Right lobe of liver (tissue), 4 donors: ENCODE measurements at regions not wholly inside any gene's neighbourhood (a gene's known extent, or its start where the extent isn't known, plus 50 kb on each side); places are given as distances from the start of the nearest gene placed in this dataset.

Experiments
- CTCF ChIP-seq, 4 donors: fragments of 200-600 bp in 3 of 4; fragments of 450-650 bp in 1 of 4; IDR thresholded peaks; one replicate each; pipeline versions ENCODE4 v1.5.1 to v1.8.0; 2016 to 2022; ENCODE audit warnings: antibody characterized with exemption in 4 of 4, mild to moderate bottlenecking in 2 of 4
- POLR2A ChIP-seq: fragments of 450-650 bp; IDR thresholded peaks from one replicate; pipeline ENCODE4 v1.6.1; 2017; ENCODE audit warnings: antibody characterized with exemption, mild to moderate bottlenecking
- donor health status: DM: no; HTN: no; CAD: no.
- donor health status: DM: no; HTN: no; CAD: no.
- donor health status: DM: no; HTN: yes; CAD: no.

GRCh38 chr6:121984956-121985355 is 414.5 kb upstream of the HSF2 start:
- no peak for TF ChIP-seq CTCF (IDR thresholded peaks at IDR 0.05)
- TF ChIP-seq POLR2A: no peak
